CD8-positive, alpha-beta memory T cell (primary cell): ENCODE measurements at regions not wholly inside any gene's neighbourhood (a gene's known extent, or its start where the extent isn't known, plus 50 kb on each side); places are given as distances from the start of the nearest gene placed in this dataset.

Experiments
- CTCF ChIA-PET: fragments of 350-600 bp; sonication (Branson Sonifier 250); formaldehyde crosslinking; loops from one replicate; lab custom pipeline; 2021; ENCODE audit warnings: antibody characterized with exemption; lab: Charles Lee
- POLR2A ChIA-PET: fragments of 350-600 bp; sonication (Branson Sonifier 250); formaldehyde crosslinking; loops from one replicate; lab custom pipeline; 2021; ENCODE audit warnings: antibody characterized with exemption; lab: Charles Lee
- DNase-seq, 5 donors: peaks; one replicate each; pipeline versions ENCODE4 v3.0.0 to v3.0.0-alpha.2; 2020 to 2022; ENCODE audit warnings: mixed read lengths in 1 of 5
- H3K27ac ChIP-seq: one replicate; pipeline ENCODE4 v1.7.0; 2013; ENCODE audit warnings: low read depth, mild to moderate bottlenecking, low read length, moderate library complexity
- H3K27me3 ChIP-seq: 2 replicates; pipeline ENCODE4 v1.7.0; 2013; ENCODE audit warnings: low read length, mild to moderate bottlenecking; ENCODE audit not compliant: insufficient read depth, poor library complexity, severe bottlenecking
- H3K36me3 ChIP-seq: 2 replicates; pipeline ENCODE4 v1.7.0; 2013; ENCODE audit warnings: mild to moderate bottlenecking, low read length, moderate library complexity; ENCODE audit not compliant: insufficient read depth
- H3K4me1 ChIP-seq: 2 replicates; pipeline ENCODE4 v1.7.0; 2013; ENCODE audit warnings: mild to moderate bottlenecking, low read length, moderate library complexity; ENCODE audit not compliant: insufficient read depth
- H3K4me3 ChIP-seq: 2 replicates; pipeline ENCODE4 v1.7.0; 2013; ENCODE audit warnings: mild to moderate bottlenecking, low read length
- H3K9me3 ChIP-seq: 2 replicates; pipeline ENCODE4 v1.7.0; 2013; ENCODE audit warnings: mild to moderate bottlenecking, low read length
- H3K27ac Mint-ChIP-seq, 8 donors: one replicate each; pipeline ENCODE4 v1.8.0; 2020 to 2021; ENCODE audit warnings: mixed read lengths in 8 of 8, mild to moderate bottlenecking in 6 of 8, inconsistent platforms in 3 of 8, moderate library complexity in 3 of 8
- H3K27me3 Mint-ChIP-seq, 2 donors: one replicate each; pipeline ENCODE4 v1.8.0; 2020 to 2021; ENCODE audit warnings: mixed read lengths in 2 of 2, mild to moderate bottlenecking in 1 of 2, moderate library complexity in 1 of 2
- H3K36me3 Mint-ChIP-seq, 3 donors: one replicate each; pipeline ENCODE4 v1.8.0; 2020 to 2021; ENCODE audit warnings: mixed read lengths in 3 of 3, inconsistent platforms in 1 of 3, mild to moderate bottlenecking in 1 of 3
- H3K4me1 Mint-ChIP-seq, 3 donors: one replicate each; pipeline ENCODE4 v1.8.0; 2020 to 2021; ENCODE audit warnings: mixed read lengths in 3 of 3, inconsistent platforms in 1 of 3, mild to moderate bottlenecking in 1 of 3
- H3K4me3 Mint-ChIP-seq, 7 donors: one replicate each; pipeline ENCODE4 v1.8.0; 2020 to 2021; ENCODE audit warnings: mixed read lengths in 7 of 7, mild to moderate bottlenecking in 6 of 7, moderate library complexity in 4 of 7, inconsistent platforms in 2 of 7
- H3K9me3 Mint-ChIP-seq, 5 donors: one replicate each; pipeline ENCODE4 v1.8.0; 2020 to 2022; ENCODE audit warnings: mixed read lengths in 5 of 5, mild to moderate bottlenecking in 3 of 5, moderate library complexity in 2 of 5, inconsistent platforms in 1 of 5

DNA sequence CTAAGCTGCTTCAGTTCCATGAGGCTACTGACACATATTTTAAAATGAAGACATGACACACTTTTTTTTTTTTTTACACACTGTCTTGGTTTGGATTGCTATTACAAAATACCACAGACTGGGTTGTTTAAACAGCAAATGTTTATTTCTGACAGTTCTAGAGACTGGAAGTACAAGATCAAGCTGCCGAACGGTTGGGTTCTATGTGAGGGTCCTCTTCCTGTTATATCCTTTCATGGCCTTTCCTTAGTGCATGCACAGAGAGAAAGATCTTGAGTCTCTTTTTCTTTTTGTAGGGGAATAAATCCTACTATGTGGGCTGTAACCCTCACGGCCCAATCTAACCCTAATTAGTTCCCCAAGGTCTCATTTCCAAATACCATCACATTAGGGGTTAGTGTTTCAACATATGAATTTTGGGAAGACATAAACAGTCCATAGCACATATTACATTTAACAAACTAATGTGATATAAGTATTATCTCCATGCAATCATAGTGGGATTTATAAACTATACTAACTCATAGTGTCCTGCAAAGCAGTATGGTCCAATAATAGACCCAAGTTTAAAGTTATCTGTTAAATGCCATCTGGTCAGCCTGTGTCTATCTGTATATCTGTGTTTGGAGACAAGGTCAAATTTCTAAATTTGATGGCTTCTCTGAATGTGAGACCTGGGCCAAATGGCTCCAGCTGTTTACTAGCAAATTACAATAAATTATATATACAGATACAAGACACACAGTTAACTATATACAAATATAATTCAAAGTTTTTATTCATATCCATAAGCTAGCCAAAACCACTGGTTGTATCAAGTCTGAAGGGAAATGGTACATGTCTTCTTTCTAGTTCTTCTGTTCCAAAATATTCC, 90.3 kb upstream of the NREP start:
- Mint-ChIP-seq H3K9me3 (peaks cover 0 to 3% (median 0%) of the 10 kb centered on the region in 5 donors), H3K27me3 (peaks cover 0 to 11% of the 10 kb centered on the region in 2 donors), H3K36me3 (no peaks in the 10 kb centered on the region), H3K27ac (no peak overlapping the region), H3K4me3 (no peak overlapping the region), H3K4me1 (no peaks in the 10 kb centered on the region)
- no peak overlapping the region for H3K27ac ChIP-seq
- no peaks in the 10 kb centered on the region for H3K36me3 ChIP-seq
- no peaks in the 10 kb centered on the region for H3K9me3 ChIP-seq
- POLR2A ChIA-PET: no interaction called here
- no peak overlapping the region for H3K4me3 ChIP-seq
- DNase-seq: no peak
- H3K4me1 ChIP-seq: no peaks in the 10 kb centered on the region
- CTCF ChIA-PET: no interaction called here
- no peaks in the 10 kb centered on the region for H3K27me3 ChIP-seq

DNA sequence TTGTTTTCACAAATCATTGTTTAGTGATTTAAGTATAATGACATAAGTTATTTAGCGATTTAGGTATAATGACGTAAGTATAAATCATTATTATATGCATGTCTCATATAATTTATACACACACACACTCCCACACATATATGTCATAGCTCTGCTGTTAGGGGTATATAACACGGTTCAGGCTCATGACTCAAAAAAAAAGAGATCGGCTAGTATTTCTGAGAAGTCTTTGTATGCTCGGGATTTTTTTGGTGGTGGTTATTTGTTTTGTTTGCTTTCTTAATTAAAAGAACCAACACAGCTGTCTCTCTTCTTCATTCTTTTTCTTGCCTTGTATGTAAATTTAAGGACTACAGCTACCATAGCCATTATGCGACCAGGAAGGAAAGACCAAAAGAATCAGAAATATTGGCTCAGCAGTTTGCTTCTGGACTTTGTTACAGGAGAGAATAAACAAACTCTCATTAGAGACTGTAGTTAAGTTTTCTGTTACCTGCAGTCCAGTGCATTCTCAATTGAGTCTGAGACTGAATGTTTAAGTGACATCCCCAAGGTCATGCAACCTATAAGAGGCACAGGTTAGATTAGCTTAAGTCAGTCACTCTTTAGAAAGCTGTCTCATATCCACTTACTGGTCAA, 83.2 kb upstream of the NREP start:
- Histone ChIP-seq H3K4me3 (no peak overlapping the region), H3K4me1 (no peaks in the 10 kb centered on the region), H3K36me3 (no peaks in the 10 kb centered on the region), H3K9me3 (no peaks in the 10 kb centered on the region), H3K27ac (no peak overlapping the region), H3K27me3 (no peaks in the 10 kb centered on the region)
- no peak overlapping the region for H3K27ac Mint-ChIP-seq
- no peaks in the 10 kb centered on the region for H3K4me1 Mint-ChIP-seq
- CTCF ChIA-PET: no interaction called here
- POLR2A ChIA-PET: interaction anchor here (0.6 kb wide), 1 partner anchor 12 kb away, joined by 3 read pairs; no protein-coding TSS in a partner anchor
- H3K9me3 Mint-ChIP-seq: no peaks in the 10 kb centered on the region
- peaks cover 0 to 5% of the 10 kb centered on the region in 2 donors for H3K27me3 Mint-ChIP-seq
- DNase-seq: no peak
- H3K4me3 Mint-ChIP-seq: no peak overlapping the region
- no peaks in the 10 kb centered on the region for H3K36me3 Mint-ChIP-seq

GRCh38 chr5:111839438-111839837, 82.4 kb upstream of the NREP start:
- Mint-ChIP-seq H3K4me3 (no peak overlapping the region), H3K27ac (no peak overlapping the region), H3K9me3 (no peaks in the 10 kb centered on the region), H3K27me3 (peaks cover 0 to 5% of the 10 kb centered on the region in 2 donors), H3K36me3 (no peaks in the 10 kb centered on the region), H3K4me1 (no peaks in the 10 kb centered on the region)
- no peak for DNase-seq
- CTCF ChIA-PET: no interaction called here
- Histone ChIP-seq H3K4me3 (no peak overlapping the region), H3K4me1 (no peaks in the 10 kb centered on the region), H3K36me3 (no peaks in the 10 kb centered on the region), H3K9me3 (no peaks in the 10 kb centered on the region), H3K27ac (no peak overlapping the region), H3K27me3 (no peaks in the 10 kb centered on the region)
- POLR2A ChIA-PET: interaction anchor here (0.6 kb wide), 1 partner anchor 11 kb away, joined by 3 read pairs; no protein-coding TSS in a partner anchor

GRCh38 chr5:111836426-111836825, 79.4 kb upstream of the NREP start:
- H3K4me1 ChIP-seq: no peaks in the 10 kb centered on the region
- Mint-ChIP-seq H3K4me3 (no peak overlapping the region), H3K36me3 (no peaks in the 10 kb centered on the region), H3K27me3 (peaks cover 0 to 5% of the 10 kb centered on the region in 2 donors), H3K4me1 (no peaks in the 10 kb centered on the region), H3K27ac (no peak overlapping the region), H3K9me3 (peaks cover 0 to 4% (median 0%) of the 10 kb centered on the region in 5 donors)
- H3K27ac ChIP-seq: no peak overlapping the region
- no peaks in the 10 kb centered on the region for H3K27me3 ChIP-seq
- no peaks in the 10 kb centered on the region for H3K36me3 ChIP-seq
- no peak overlapping the region for H3K4me3 ChIP-seq
- no peak for DNase-seq
- CTCF ChIA-PET: no interaction called here
- POLR2A ChIA-PET: no interaction called here
- no peaks in the 10 kb centered on the region for H3K9me3 ChIP-seq

DNA sequence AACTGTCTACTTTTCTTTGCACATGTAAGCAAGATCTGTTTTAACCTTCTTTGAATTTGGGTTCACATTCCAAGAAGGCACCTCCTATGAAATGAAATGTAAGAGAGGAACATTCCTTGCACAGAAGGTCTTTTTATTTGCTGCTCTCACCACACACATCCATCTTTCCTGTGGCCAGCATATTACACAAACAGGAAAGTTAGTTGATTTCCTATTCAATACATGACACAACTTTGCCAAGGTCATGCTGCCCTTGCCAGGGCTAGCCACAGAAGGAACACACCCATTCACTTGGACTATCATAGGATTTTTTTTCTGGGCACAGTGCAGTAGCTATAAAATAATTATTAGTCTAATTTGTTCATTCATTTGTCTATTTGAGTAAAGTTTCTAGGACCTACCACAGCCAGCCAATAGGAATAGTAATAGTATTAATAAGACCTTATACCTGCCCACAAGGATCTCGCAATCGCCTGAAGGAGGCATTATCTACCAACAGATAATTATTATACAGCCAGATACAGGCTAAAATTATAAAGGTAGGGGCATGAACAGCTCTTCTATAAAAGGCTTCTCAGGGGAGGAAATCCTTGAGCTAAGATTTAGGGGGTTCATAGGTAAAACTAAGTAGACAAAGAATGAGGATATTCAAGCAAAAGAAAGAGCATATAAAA, 78.1 kb upstream of the NREP start:
- no peak overlapping the region for H3K4me3 ChIP-seq
- H3K27me3 ChIP-seq: no peaks in the 10 kb centered on the region
- H3K27me3 Mint-ChIP-seq: peaks cover 0 to 5% of the 10 kb centered on the region in 2 donors
- H3K4me1 Mint-ChIP-seq: no peaks in the 10 kb centered on the region
- H3K27ac ChIP-seq: no peak overlapping the region
- ChIA-PET CTCF (no interaction called here), POLR2A (no interaction called here)
- H3K9me3 ChIP-seq: no peaks in the 10 kb centered on the region
- H3K4me1 ChIP-seq: no peaks in the 10 kb centered on the region
- H3K36me3 Mint-ChIP-seq: no peaks in the 10 kb centered on the region
- H3K36me3 ChIP-seq: no peaks in the 10 kb centered on the region
- H3K4me3 Mint-ChIP-seq: no peak overlapping the region
- no peak for DNase-seq
- H3K9me3 Mint-ChIP-seq: peaks cover 0 to 4% (median 0%) of the 10 kb centered on the region in 5 donors
- H3K27ac Mint-ChIP-seq: no peak overlapping the region

DNA sequence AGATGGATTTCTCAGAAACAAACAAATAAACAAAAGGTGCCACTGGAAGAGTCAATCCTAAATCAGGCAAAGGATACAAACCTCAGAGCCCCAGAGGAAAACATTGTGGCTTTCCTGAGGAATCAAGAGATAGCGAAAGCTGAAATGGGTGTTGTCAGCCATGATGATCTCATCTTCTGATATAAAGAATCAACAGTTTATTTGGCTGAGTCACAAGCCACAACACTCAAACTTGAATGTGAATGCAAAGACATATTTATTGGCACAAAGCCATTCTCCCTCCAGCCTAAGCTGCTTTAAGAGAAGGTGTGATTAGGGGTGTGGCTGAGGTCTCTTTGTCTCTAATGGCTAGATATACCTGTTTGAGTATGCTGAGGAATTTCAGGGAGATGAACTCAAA, 73.3 kb upstream of the NREP start:
- no peaks in the 10 kb centered on the region for H3K27me3 ChIP-seq
- no peaks in the 10 kb centered on the region for H3K9me3 ChIP-seq
- Mint-ChIP-seq H3K27ac (no peak overlapping the region), H3K4me3 (no peak overlapping the region), H3K4me1 (no peaks in the 10 kb centered on the region), H3K36me3 (no peaks in the 10 kb centered on the region), H3K9me3 (peaks cover 0 to 4% (median 0%) of the 10 kb centered on the region in 5 donors), H3K27me3 (no peaks in the 10 kb centered on the region)
- no peak for DNase-seq
- POLR2A ChIA-PET: no interaction called here
- H3K4me1 ChIP-seq: no peaks in the 10 kb centered on the region
- H3K4me3 ChIP-seq: no peak overlapping the region
- CTCF ChIA-PET: no interaction called here
- no peaks in the 10 kb centered on the region for H3K36me3 ChIP-seq
- H3K27ac ChIP-seq: no peak overlapping the region

DNA sequence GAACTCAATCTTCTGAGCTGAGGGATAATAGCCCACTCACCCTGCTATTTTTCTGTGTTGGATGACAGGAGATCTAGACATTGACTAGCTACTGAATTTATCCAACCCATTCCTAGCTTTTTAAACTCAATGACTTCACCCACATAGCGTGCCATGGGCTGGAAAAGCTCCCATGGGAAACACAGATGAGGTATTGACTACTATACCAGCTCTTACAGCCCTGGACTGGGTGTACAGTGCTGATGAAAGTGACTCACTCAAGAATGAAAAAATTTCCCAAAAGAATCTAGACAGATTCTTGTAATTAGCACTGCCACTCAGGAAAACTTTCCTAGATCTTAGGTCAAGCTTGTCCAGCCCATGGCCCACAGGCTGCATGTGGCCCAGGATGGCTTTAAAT, 72.7 kb upstream of the NREP start:
- Histone ChIP-seq H3K4me3 (no peak overlapping the region), H3K27me3 (no peaks in the 10 kb centered on the region), H3K36me3 (no peaks in the 10 kb centered on the region), H3K9me3 (no peaks in the 10 kb centered on the region), H3K4me1 (no peaks in the 10 kb centered on the region), H3K27ac (no peak overlapping the region)
- DNase-seq: no peak
- CTCF ChIA-PET: no interaction called here
- no peak overlapping the region for H3K4me3 Mint-ChIP-seq
- H3K36me3 Mint-ChIP-seq: no peaks in the 10 kb centered on the region
- H3K9me3 Mint-ChIP-seq: peaks cover 0 to 4% (median 0%) of the 10 kb centered on the region in 5 donors
- POLR2A ChIA-PET: interaction anchor here (0.6 kb wide), 1 partner anchor 987 kb away, joined by 3 read pairs; no protein-coding TSS in a partner anchor
- H3K27ac Mint-ChIP-seq: no peak overlapping the region
- H3K27me3 Mint-ChIP-seq: no peaks in the 10 kb centered on the region
- no peaks in the 10 kb centered on the region for H3K4me1 Mint-ChIP-seq

DNA sequence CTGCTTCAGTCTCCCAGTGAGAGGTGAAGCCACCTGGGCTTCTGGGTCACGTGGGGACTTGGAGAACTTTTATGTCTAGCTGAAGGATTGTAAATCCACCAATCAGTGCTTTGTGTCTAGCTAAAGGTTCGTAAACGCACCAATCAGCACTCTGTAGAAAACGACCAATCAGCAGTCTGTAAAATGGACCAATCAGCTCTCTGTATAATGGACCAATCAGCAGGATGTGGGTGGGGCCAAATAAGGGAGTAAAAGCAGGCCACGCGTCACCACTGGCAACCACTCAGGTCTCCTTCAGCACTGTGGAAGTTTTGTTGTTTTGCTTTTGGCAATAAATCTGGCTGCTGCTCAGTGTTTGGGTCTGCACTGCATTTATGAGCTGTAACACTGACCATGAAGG, 69.1 kb upstream of the NREP start:
- no peaks in the 10 kb centered on the region for H3K36me3 ChIP-seq
- H3K9me3 ChIP-seq: no peaks in the 10 kb centered on the region
- Mint-ChIP-seq H3K27me3 (no peaks in the 10 kb centered on the region), H3K27ac (no peak overlapping the region), H3K36me3 (no peaks in the 10 kb centered on the region), H3K9me3 (peaks cover 0 to 3% (median 0%) of the 10 kb centered on the region in 5 donors), H3K4me1 (no peaks in the 10 kb centered on the region), H3K4me3 (no peak overlapping the region)
- no peak overlapping the region for H3K27ac ChIP-seq
- DNase-seq: no peak
- H3K4me1 ChIP-seq: no peaks in the 10 kb centered on the region
- ChIA-PET CTCF (no interaction called here), POLR2A (no interaction called here)
- no peaks in the 10 kb centered on the region for H3K27me3 ChIP-seq
- no peak overlapping the region for H3K4me3 ChIP-seq
